ENCODE measurements at regions not wholly inside any gene's neighbourhood (a gene's known extent, or its start where the extent isn't known, plus 50 kb on each side); places are given as distances from the start of the nearest gene placed in this dataset.

DNA sequence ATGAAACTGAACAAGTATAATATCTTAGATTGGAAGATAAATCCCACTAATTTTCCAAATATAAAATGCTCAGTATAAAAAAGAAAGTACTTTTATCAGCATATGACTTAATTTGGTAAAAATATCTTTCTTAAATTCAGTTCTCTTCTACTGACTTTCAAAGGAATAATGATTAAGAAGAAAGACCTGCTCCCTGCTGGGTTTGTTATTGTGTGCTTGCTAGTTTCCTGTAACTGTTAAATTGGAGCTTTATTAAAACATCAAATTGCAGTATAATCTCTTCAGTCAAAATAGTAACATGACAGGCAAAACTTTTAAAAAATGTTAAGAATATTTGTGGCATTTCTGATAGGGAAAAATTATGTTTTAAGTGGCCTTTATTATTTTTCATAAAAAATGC, 1317.4 kb upstream of the CDH2 start (continued):
- TF ChIP-seq MYC (IDR thresholded peaks at IDR 0.05; ENCODE audit: borderline replicate concordance, low read length): no peak
- TF ChIP-seq EP300 (IDR thresholded peaks at IDR 0.05): no peak

DNA sequence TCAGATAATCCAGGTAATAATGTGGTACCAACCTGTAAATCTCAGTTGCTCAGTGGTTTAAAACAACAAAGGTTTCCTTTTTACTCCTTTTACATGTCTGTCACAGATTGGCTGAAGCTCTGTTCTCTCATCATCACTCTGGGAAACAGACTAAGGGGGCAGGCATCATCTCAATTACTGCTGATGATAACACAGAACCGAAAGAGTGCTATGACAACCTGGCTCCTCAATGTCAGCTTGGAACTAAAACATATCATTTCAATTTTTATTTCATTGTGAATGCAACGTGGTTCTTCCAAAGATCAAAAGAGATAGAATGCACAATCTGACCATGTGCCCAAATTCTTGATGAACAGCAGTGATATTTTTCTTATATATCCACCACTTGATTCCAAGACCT, 1315.0 kb upstream of the CDH2 start:
- POLR2A ChIA-PET: no interaction called here

DNA sequence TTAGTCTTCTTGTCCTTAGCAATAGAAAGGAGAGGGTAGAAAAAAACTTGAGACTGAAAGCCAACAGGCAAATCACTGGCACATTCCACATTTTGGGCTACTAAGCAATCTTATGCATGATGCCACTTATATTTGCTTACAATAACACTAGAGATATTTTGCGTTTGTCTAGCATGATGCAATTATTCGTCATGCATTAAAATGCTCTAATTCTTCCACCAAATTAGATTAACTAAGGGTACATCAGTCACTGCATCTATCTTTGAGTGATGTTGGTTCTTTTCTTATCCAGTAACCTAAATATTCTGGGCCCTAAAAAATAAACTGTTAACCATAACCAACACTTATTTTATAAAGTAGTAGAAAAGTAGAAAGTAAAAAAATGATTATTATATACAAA, 1311.7 kb upstream of the CDH2 start:
- Histone ChIP-seq H3K4me1 (no peaks in the 10 kb centered on the region), H3K4me3 (no peak overlapping the region), H3K9me3 (no peaks in the 10 kb centered on the region), H3K27ac (no peak overlapping the region), H3K4me2 (no peak overlapping the region)
- ChIA-PET CTCF (interaction anchor here (0.6 kb wide), 1 partner anchor 90 kb away, joined by 3 read pairs; no protein-coding TSS in a partner anchor), POLR2A (no interaction called here)
- TF ChIP-seq JUNB (IDR thresholded peaks at IDR 0.05): no peak
- TF ChIP-seq ZNF302 (CRISPR knock-in tag; IDR thresholded peaks at IDR 0.05): no peak
- no peak for ATAC-seq
- FAIRE-seq: no peak
- no peak for DNase-seq (ENCODE audit: low read depth in 1 of 2, low spot score in 1 of 2)
- WGBS (ENCODE audit: missing lambda C conversion rate): 13% methylated on average over 2 of the region's 2 CpGs

More for the DNA sequence above, 1315.0 kb upstream of the CDH2 start:
- Histone ChIP-seq H3K4me3 (no peak overlapping the region), H3K27ac (no peak overlapping the region), H3K9me3 (no peaks in the 10 kb centered on the region), H3K4me1 (no peaks in the 10 kb centered on the region), H3K4me2 (no peak overlapping the region)
- ATAC-seq: no peak
- 11% methylated on average over 2 of the region's 2 CpGs for WGBS (ENCODE audit: missing lambda C conversion rate)
- TF ChIP-seq, protein P1, sequence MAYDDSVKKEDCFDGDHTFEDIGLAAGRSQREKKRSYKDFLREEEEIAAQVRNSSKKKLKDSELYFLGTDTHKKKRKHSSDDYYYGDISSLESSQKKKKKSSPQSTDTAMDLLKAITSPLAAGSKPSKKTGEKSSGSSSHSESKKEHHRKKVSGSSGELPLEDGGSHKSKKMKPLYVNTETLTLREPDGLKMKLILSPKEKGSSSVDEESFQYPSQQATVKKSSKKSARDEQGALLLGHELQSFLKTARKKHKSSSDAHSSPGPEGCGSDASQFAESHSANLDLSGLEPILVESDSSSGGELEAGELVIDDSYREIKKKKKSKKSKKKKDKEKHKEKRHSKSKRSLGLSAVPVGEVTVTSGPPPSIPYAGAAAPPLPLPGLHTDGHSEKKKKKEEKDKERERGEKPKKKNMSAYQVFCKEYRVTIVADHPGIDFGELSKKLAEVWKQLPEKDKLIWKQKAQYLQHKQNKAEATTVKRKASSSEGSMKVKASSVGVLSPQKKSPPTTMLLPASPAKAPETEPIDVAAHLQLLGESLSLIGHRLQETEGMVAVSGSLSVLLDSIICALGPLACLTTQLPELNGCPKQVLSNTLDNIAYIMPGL (CRISPR knock-in tag; IDR thresholded peaks at IDR 0.05; ENCODE audit: borderline replicate concordance): no peak
- TF ChIP-seq HOXA7 (CRISPR knock-in tag; IDR thresholded peaks at IDR 0.05): no peak
- no peak for TF ChIP-seq MYC (IDR thresholded peaks at IDR 0.05; ENCODE audit: borderline replicate concordance, low read length)
- no peak for TF ChIP-seq FOSB (CRISPR knock-in tag; IDR thresholded peaks at IDR 0.05)
- no peak for TF ChIP-seq CBX8 (IDR thresholded peaks at IDR 0.05)
- TF ChIP-seq CEBPB (IDR thresholded peaks at IDR 0.05): no peak
- no peak for TF ChIP-seq CBX2 (IDR thresholded peaks at IDR 0.05; ENCODE audit: borderline replicate concordance, low read depth)
- TF ChIP-seq NR3C1 (IDR thresholded peaks at IDR 0.05): no peak
- TF ChIP-seq, protein P2, sequence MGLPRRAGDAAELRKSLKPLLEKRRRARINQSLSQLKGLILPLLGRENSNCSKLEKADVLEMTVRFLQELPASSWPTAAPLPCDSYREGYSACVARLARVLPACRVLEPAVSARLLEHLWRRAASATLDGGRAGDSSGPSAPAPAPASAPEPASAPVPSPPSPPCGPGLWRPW (IDR thresholded peaks at IDR 0.05): no peak
- no peak for TF ChIP-seq POLR2AphosphoS2 (conservative IDR thresholded peaks at IDR 0.05; ENCODE audit: low read length)
- no peak for TF ChIP-seq ZNF302 (CRISPR knock-in tag; IDR thresholded peaks at IDR 0.05)
- TF ChIP-seq HOXB13 (CRISPR knock-in tag; IDR thresholded peaks at IDR 0.05; ENCODE audit: low read depth): no peak
- no peak for TF ChIP-seq EHMT2 (IDR thresholded peaks at IDR 0.05; ENCODE audit: low read depth)
- FAIRE-seq: no peak
- CTCF ChIA-PET: no interaction called here
- no peak for DNase-seq (ENCODE audit: low read depth in 1 of 2, low spot score in 1 of 2)

DNA sequence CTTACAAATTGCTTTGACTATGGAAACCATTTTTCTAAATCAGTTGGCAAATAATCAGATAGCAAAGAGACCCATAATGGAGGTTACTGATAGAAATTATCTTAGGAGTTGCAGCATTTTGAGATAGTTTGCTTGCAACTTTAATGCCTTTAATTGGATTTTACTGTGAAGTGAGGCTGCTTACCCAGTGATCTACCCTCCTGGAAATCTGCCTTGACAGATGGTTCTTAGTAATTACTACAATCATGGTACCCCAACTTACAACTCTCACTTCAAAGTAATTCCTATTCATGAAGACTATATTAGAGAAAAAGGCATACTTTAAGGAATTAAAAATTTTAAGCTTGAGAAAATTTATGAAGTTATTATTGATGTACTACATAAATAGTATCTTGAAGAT, 1288.6 kb upstream of the CDH2 start:
- no peaks in the 10 kb centered on the region for H3K4me1 ChIP-seq
- ChIA-PET CTCF (no interaction called here), POLR2A (no interaction called here)
- ATAC-seq (no peak), FAIRE-seq (no peak), DNase-seq (ENCODE audit: low read depth in 1 of 2, low spot score in 1 of 2) (no peak)
- H3K9me3 ChIP-seq: no peaks in the 10 kb centered on the region
- TF ChIP-seq RFX5 (IDR thresholded peaks at IDR 0.05) (no peak), HDAC2 (IDR thresholded peaks at IDR 0.05) (no peak), RCOR1 (IDR thresholded peaks at IDR 0.05; ENCODE audit: low read depth, low read length) (no peak), EP300 (IDR thresholded peaks at IDR 0.05) (no peak), FOSB (CRISPR knock-in tag; IDR thresholded peaks at IDR 0.05) (no peak), GATA3 (IDR thresholded peaks at IDR 0.05; ENCODE audit: borderline replicate concordance) (no peak), CHD4 (IDR thresholded peaks at IDR 0.05; ENCODE audit: borderline replicate concordance) (no peak), HOXB13 (CRISPR knock-in tag; IDR thresholded peaks at IDR 0.05; ENCODE audit: low read depth) (no peak), CBX8 (IDR thresholded peaks at IDR 0.05) (no peak), EHMT2 (IDR thresholded peaks at IDR 0.05; ENCODE audit: low read depth) (no peak), SREBF2 (IDR thresholded peaks at IDR 0.05) (no peak), FOXS1 (CRISPR knock-in tag; IDR thresholded peaks at IDR 0.05) (no peak), ZC3H11A (IDR thresholded peaks at IDR 0.05) (no peak), HEYL (CRISPR knock-in tag; IDR thresholded peaks at IDR 0.05) (no peak), ESRRA (IDR thresholded peaks at IDR 0.05; ENCODE audit: borderline replicate concordance, low read length) (no peak)
- TF ChIP-seq, protein P3, sequence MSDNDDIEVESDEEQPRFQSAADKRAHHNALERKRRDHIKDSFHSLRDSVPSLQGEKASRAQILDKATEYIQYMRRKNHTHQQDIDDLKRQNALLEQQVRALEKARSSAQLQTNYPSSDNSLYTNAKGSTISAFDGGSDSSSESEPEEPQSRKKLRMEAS (IDR thresholded peaks at IDR 0.05): no peak
- TF ChIP-seq, protein P4, sequence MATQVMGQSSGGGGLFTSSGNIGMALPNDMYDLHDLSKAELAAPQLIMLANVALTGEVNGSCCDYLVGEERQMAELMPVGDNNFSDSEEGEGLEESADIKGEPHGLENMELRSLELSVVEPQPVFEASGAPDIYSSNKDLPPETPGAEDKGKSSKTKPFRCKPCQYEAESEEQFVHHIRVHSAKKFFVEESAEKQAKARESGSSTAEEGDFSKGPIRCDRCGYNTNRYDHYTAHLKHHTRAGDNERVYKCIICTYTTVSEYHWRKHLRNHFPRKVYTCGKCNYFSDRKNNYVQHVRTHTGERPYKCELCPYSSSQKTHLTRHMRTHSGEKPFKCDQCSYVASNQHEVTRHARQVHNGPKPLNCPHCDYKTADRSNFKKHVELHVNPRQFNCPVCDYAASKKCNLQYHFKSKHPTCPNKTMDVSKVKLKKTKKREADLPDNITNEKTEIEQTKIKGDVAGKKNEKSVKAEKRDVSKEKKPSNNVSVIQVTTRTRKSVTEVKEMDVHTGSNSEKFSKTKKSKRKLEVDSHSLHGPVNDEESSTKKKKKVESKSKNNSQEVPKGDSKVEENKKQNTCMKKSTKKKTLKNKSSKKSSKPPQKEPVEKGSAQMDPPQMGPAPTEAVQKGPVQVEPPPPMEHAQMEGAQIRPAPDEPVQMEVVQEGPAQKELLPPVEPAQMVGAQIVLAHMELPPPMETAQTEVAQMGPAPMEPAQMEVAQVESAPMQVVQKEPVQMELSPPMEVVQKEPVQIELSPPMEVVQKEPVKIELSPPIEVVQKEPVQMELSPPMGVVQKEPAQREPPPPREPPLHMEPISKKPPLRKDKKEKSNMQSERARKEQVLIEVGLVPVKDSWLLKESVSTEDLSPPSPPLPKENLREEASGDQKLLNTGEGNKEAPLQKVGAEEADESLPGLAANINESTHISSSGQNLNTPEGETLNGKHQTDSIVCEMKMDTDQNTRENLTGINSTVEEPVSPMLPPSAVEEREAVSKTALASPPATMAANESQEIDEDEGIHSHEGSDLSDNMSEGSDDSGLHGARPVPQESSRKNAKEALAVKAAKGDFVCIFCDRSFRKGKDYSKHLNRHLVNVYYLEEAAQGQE (IDR thresholded peaks at IDR 0.05): no peak
- no peak overlapping the region for H3K27ac ChIP-seq
- no peak overlapping the region for H3K4me3 ChIP-seq
- no peak overlapping the region for H3K4me2 ChIP-seq
